A673 (cell line): ENCODE measurements at regions not wholly inside any gene's neighbourhood (a gene's known extent, or its start where the extent isn't known, plus 50 kb on each side); places are given as distances from the start of the nearest gene placed in this dataset.

Experiments used
- CTCF ChIP-seq: fragments of 300-800, 200-600 bp; sonication (generic); conservative IDR thresholded peaks from 2 replicates; pipeline ENCODE4 v1.5.1; 2017; ENCODE audit warnings: low read depth, mild to moderate bottlenecking, antibody characterized with exemption, low read length, moderate library complexity, mixed read lengths
- EZH2 ChIP-seq: fragments of 200-600 bp; sonication (generic); IDR thresholded peaks from 2 replicates; pipeline ENCODE4 v1.6.1; 2017; ENCODE audit warnings: borderline replicate concordance, low read depth, mild to moderate bottlenecking, mixed read lengths, antibody characterized with exemption, low read length; ENCODE audit not compliant: poor library complexity, severe bottlenecking

DNA sequence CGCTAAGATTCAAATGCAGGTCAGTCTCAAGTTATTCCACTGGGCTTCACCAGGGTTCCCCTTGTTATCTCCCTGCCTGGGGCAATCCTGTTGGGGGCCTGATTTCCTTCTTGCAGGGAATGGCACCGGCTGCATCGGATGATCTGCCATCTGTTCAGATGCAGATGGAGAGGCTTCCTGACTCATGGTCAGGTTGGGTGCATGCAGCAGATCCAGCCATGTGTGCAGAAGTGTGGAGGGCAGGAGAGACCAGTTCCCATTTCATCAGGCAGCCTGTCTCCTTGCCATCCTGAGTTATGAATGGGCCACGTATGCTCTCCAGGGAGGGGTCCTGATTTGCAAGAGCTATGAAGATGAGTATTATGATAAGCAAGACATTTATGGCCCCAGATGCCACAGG, 161.2 kb upstream of the PLET1 start:
- TF ChIP-seq CTCF (no peak), EZH2 (no peak)
